IPS-15b (cell line): ENCODE measurements at regions not wholly inside any gene's neighbourhood (a gene's known extent, or its start where the extent isn't known, plus 50 kb on each side); places are given as distances from the start of the nearest gene placed in this dataset.

ENCODE experiments used
- H3K27me3 ChIP-seq: one replicate; pipeline ENCODE4 v1.6.1; 2013; ENCODE audit warnings: low read length; ENCODE audit not compliant: control insufficient read depth, insufficient read depth
- H3K36me3 ChIP-seq: one replicate; pipeline ENCODE4 v1.6.1; 2013; ENCODE audit warnings: low read length; ENCODE audit not compliant: control insufficient read depth, insufficient read depth
- H3K4me1 ChIP-seq: one replicate; pipeline ENCODE4 v1.6.1; 2013; ENCODE audit warnings: mild to moderate bottlenecking, low read length; ENCODE audit not compliant: control insufficient read depth, insufficient read depth
- H3K4me3 ChIP-seq: one replicate; pipeline ENCODE4 v1.5.1; 2013; ENCODE audit warnings: low read depth, low read length
- H3K9ac ChIP-seq: one replicate; pipeline ENCODE4 v1.6.1; 2013; ENCODE audit warnings: low read depth, mild to moderate bottlenecking, low read length
- H3K9me3 ChIP-seq: one replicate; pipeline ENCODE4 v1.6.1; 2013; ENCODE audit warnings: mild to moderate bottlenecking, low read length; ENCODE audit not compliant: control insufficient read depth, insufficient read depth

GRCh38 chr4:174037049-174037448 lies 246.4 kb downstream of the FBXO8 start:
- Histone ChIP-seq H3K27me3 (no peaks in the 10 kb centered on the region), H3K4me1 (peaks cover 6% of the 10 kb centered on the region), H3K36me3 (no peaks in the 10 kb centered on the region), H3K9ac (no peak overlapping the region), H3K9me3 (no peaks in the 10 kb centered on the region), H3K4me3 (no peak overlapping the region)

GRCh38 chr4:174036576-174036975 lies 246.9 kb downstream of the FBXO8 start:
- Histone ChIP-seq H3K36me3 (no peaks in the 10 kb centered on the region), H3K4me3 (no peak overlapping the region), H3K4me1 (peaks cover 4% of the 10 kb centered on the region), H3K9ac (no peak overlapping the region), H3K27me3 (no peaks in the 10 kb centered on the region), H3K9me3 (no peaks in the 10 kb centered on the region)

- Histone ChIP-seq H3K4me3 (no peak overlapping the region), H3K4me1 (no peaks in the 10 kb centered on the region), H3K9me3 (no peaks in the 10 kb centered on the region), H3K36me3 (no peaks in the 10 kb centered on the region), H3K27me3 (no peaks in the 10 kb centered on the region), H3K9ac (no peak overlapping the region)
These were observed 247.4 kb downstream of the FBXO8 start for GRCh38 chr4:174036111-174036510.

GRCh38 chr4:174023641-174024040 lies 259.8 kb downstream of the FBXO8 start:
- no peaks in the 10 kb centered on the region for H3K4me1 ChIP-seq
- no peaks in the 10 kb centered on the region for H3K9me3 ChIP-seq
- no peak overlapping the region for H3K4me3 ChIP-seq
- no peaks in the 10 kb centered on the region for H3K36me3 ChIP-seq
- H3K9ac ChIP-seq, result no peak overlapping the region
- H3K27me3 ChIP-seq, result no peaks in the 10 kb centered on the region

- H3K4me3 ChIP-seq, result no peak overlapping the region
- H3K27me3 ChIP-seq, result no peaks in the 10 kb centered on the region
- no peaks in the 10 kb centered on the region for H3K9me3 ChIP-seq
- H3K9ac ChIP-seq, result no peak overlapping the region
- no peaks in the 10 kb centered on the region for H3K4me1 ChIP-seq
- no peaks in the 10 kb centered on the region for H3K36me3 ChIP-seq
These were observed 265.2 kb downstream of the FBXO8 start for GRCh38 chr4:174018236-174018635.

GRCh38 chr4:174016251-174016650 lies 267.2 kb downstream of the FBXO8 start:
- H3K9ac ChIP-seq, result no peak overlapping the region
- H3K4me1 ChIP-seq, result no peaks in the 10 kb centered on the region

GRCh38 chr4:174012886-174013259 lies 270.6 kb downstream of the FBXO8 start:
- H3K4me1 ChIP-seq, result no peaks in the 10 kb centered on the region
- no peaks in the 10 kb centered on the region for H3K27me3 ChIP-seq
- no peaks in the 10 kb centered on the region for H3K9me3 ChIP-seq
- H3K36me3 ChIP-seq, result no peaks in the 10 kb centered on the region
- no peak overlapping the region for H3K4me3 ChIP-seq
- no peak overlapping the region for H3K9ac ChIP-seq

More at GRCh38 chr4:174016251-174016650, 267.2 kb downstream of the FBXO8 start:
- Histone ChIP-seq H3K36me3 (no peaks in the 10 kb centered on the region), H3K4me3 (no peak overlapping the region), H3K27me3 (no peaks in the 10 kb centered on the region), H3K9me3 (no peaks in the 10 kb centered on the region)

GRCh38 chr4:174012135-174012885 lies 271.2 kb downstream of the FBXO8 start:
- Histone ChIP-seq H3K4me1 (no peaks in the 10 kb centered on the region), H3K9ac (no peak overlapping the region), H3K27me3 (no peaks in the 10 kb centered on the region), H3K4me3 (no peak overlapping the region), H3K36me3 (no peaks in the 10 kb centered on the region), H3K9me3 (no peaks in the 10 kb centered on the region)

- Histone ChIP-seq H3K9me3 (no peaks in the 10 kb centered on the region), H3K4me3 (no peak overlapping the region), H3K9ac (no peak overlapping the region), H3K27me3 (no peaks in the 10 kb centered on the region), H3K4me1 (no peaks in the 10 kb centered on the region), H3K36me3 (no peaks in the 10 kb centered on the region)
These were observed 272.9 kb downstream of the FBXO8 start for GRCh38 chr4:174010547-174010946.

GRCh38 chr4:174009686-174010451 lies 273.6 kb downstream of the FBXO8 start:
- H3K4me1 ChIP-seq, result no peaks in the 10 kb centered on the region
- H3K36me3 ChIP-seq, result no peaks in the 10 kb centered on the region
- no peak overlapping the region for H3K4me3 ChIP-seq
- H3K9ac ChIP-seq, result no peak overlapping the region
- no peaks in the 10 kb centered on the region for H3K27me3 ChIP-seq
- H3K9me3 ChIP-seq, result no peaks in the 10 kb centered on the region

GRCh38 chr4:174005422-174005821 lies 278.0 kb downstream of the FBXO8 start:
- no peaks in the 10 kb centered on the region for H3K36me3 ChIP-seq
- H3K4me3 ChIP-seq, result no peak overlapping the region
- no peak overlapping the region for H3K9ac ChIP-seq
- H3K9me3 ChIP-seq, result no peaks in the 10 kb centered on the region
- H3K4me1 ChIP-seq, result no peaks in the 10 kb centered on the region
- no peaks in the 10 kb centered on the region for H3K27me3 ChIP-seq
